BE2C (cell line): ENCODE measurements at regions not wholly inside any gene's neighbourhood (a gene's known extent, or its start where the extent isn't known, plus 50 kb on each side); places are given as distances from the start of the nearest gene placed in this dataset.

Source experiments
- DNase-seq: peaks from one replicate; pipeline ENCODE4 v3.0.0-alpha.2; 2020
- H3K27me3 ChIP-seq: fragments of 250-450 bp; sonication (Bioruptor Pico); 2 replicates; pipeline ENCODE4 v1.5.1; 2020; ENCODE audit warnings: mild to moderate bottlenecking
- H3K36me3 ChIP-seq: fragments of 250-450 bp; sonication (Bioruptor Pico); 2 replicates; pipeline ENCODE4 v1.5.1; 2020; ENCODE audit warnings: mild to moderate bottlenecking
- H3K4me1 ChIP-seq: fragments of 250-450 bp; sonication (Bioruptor Pico); 2 replicates; pipeline ENCODE4 v1.5.1; 2020
- H3K4me3 ChIP-seq: 2 replicates; pipeline ENCODE4 v1.5.1; 2011; ENCODE audit warnings: low read depth, low read length
- H3K9me3 ChIP-seq: fragments of 250-450 bp; sonication (Bioruptor Pico); 2 replicates; pipeline ENCODE4 v1.5.1; 2020
- TF ChIP-seq, protein P1 (sequence below): IDR thresholded peaks from 2 replicates; pipeline ENCODE4 v1.5.1; 2012; ENCODE audit warnings: mild to moderate bottlenecking, low read depth, low read length

DNA sequence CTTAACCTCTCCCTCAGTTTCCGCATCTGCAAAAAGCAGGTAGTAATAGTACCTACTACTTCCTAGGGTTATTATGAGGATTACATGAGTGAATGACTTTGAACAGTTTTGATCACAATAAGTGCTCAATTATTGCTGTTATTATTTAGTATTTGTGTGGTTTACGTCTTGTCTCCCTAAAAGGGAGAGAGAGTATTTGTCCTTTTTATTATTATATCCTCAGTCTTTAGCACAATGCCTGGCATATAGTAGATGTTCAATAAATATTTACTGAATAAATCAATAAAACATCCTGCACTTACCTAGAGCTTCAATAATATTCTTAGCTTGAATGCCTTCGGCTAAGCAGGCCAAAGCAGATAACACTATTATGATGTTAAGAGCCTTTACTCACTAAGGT is 160.0 kb downstream of the TANC2 start:
- no peak for DNase-seq
- TF ChIP-seq, protein P1, sequence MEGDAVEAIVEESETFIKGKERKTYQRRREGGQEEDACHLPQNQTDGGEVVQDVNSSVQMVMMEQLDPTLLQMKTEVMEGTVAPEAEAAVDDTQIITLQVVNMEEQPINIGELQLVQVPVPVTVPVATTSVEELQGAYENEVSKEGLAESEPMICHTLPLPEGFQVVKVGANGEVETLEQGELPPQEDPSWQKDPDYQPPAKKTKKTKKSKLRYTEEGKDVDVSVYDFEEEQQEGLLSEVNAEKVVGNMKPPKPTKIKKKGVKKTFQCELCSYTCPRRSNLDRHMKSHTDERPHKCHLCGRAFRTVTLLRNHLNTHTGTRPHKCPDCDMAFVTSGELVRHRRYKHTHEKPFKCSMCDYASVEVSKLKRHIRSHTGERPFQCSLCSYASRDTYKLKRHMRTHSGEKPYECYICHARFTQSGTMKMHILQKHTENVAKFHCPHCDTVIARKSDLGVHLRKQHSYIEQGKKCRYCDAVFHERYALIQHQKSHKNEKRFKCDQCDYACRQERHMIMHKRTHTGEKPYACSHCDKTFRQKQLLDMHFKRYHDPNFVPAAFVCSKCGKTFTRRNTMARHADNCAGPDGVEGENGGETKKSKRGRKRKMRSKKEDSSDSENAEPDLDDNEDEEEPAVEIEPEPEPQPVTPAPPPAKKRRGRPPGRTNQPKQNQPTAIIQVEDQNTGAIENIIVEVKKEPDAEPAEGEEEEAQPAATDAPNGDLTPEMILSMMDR, result no peak
- H3K9me3 ChIP-seq, result no peaks in the 10 kb centered on the region

GRCh38 chr17:63126607-63127006 is 160.6 kb downstream of the TANC2 start:
- TF ChIP-seq, protein P1, result no peak
- DNase-seq, result no peak
- H3K36me3 ChIP-seq, result no peaks in the 10 kb centered on the region

More for the DNA sequence above, 160.0 kb downstream of the TANC2 start:
- Histone ChIP-seq H3K36me3 (no peaks in the 10 kb centered on the region), H3K4me1 (no peaks in the 10 kb centered on the region; the same call in none of the 2 replicates), H3K4me3 (no peak overlapping the region), H3K27me3 (no peaks in the 10 kb centered on the region)

DNA sequence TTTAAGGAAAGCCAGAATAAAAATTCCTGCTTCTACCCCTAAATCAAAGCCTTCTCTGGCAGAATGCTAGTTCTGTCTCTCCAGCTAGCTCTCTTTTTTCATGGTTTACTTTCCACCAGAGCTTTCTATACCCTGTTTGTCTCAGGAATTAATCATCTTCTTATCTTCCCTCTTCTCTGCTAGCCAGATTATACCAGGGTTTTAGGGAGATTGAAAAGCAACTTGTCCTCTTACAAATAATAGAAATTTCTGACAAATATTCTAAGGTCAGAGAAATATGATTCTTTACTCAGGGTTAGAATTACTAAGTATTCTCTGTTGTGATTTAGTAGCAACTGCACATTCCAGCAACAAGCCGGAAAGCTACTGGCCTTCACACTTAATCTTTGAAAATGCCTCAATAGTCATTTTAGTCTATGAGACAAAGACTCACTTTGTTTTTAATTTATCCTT is 166.4 kb downstream of the TANC2 start:
- peaks cover 6% of the 10 kb centered on the region; the same call in 1 of the 2 replicates for H3K4me1 ChIP-seq
- TF ChIP-seq, protein P1, result no peak

More at GRCh38 chr17:63126607-63127006, 160.6 kb downstream of the TANC2 start:
- Histone ChIP-seq H3K4me3 (no peak overlapping the region), H3K9me3 (no peaks in the 10 kb centered on the region), H3K27me3 (no peaks in the 10 kb centered on the region), H3K4me1 (no peaks in the 10 kb centered on the region; the same call in none of the 2 replicates)

DNA sequence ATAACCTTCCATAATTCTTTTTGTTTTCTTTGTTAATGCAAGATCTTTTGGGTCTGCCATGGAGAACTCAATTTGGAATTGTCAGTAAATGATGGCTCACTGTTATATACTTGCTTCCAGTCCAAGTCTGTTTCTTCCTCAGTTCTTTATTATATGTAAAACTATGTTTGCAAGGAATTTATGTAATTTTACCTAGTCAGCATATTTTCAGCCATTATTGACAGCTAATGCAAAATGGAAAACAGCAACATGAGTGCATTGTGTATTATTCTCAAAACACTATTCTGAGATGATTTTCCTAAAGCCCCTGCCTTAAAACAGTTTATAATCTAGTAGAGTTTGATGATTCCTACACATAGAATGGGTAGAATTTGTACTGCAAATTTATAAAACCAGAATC is 167.5 kb downstream of the TANC2 start:
- Histone ChIP-seq H3K4me3 (no peak overlapping the region), H3K9me3 (no peaks in the 10 kb centered on the region), H3K27me3 (no peaks in the 10 kb centered on the region), H3K4me1 (peaks cover 6% of the 10 kb centered on the region; the same call in 1 of the 2 replicates), H3K36me3 (no peaks in the 10 kb centered on the region)
- TF ChIP-seq, protein P1, result no peak
- DNase-seq, result no peak

More for the DNA sequence above, 166.4 kb downstream of the TANC2 start:
- DNase-seq, result no peak
- Histone ChIP-seq H3K36me3 (no peaks in the 10 kb centered on the region), H3K4me3 (no peak overlapping the region), H3K27me3 (no peaks in the 10 kb centered on the region), H3K9me3 (no peaks in the 10 kb centered on the region)

- H3K4me3 ChIP-seq, result no peak overlapping the region
- H3K4me1 ChIP-seq, result peaks cover 6% of the 10 kb centered on the region; the same call in 1 of the 2 replicates
- no peaks in the 10 kb centered on the region for H3K36me3 ChIP-seq
- no peaks in the 10 kb centered on the region for H3K27me3 ChIP-seq
- no peaks in the 10 kb centered on the region for H3K9me3 ChIP-seq
- TF ChIP-seq, protein P1, result no peak
- no peak for DNase-seq
Measured at GRCh38 chr17:63134867-63135266, 168.8 kb downstream of the TANC2 start.

GRCh38 chr17:63136369-63137012 is 170.5 kb downstream of the TANC2 start:
- Histone ChIP-seq H3K4me3 (no peak overlapping the region), H3K9me3 (no peaks in the 10 kb centered on the region), H3K27me3 (no peaks in the 10 kb centered on the region), H3K4me1 (peaks cover 9% of the 10 kb centered on the region), H3K36me3 (no peaks in the 10 kb centered on the region)
- no peak for DNase-seq
- TF ChIP-seq, protein P1, result no peak
